ENCODE measurements at regions not wholly inside any gene's neighbourhood (a gene's known extent, or its start where the extent isn't known, plus 50 kb on each side); places are given as distances from the start of the nearest gene placed in this dataset.
"Not testable (repeated sequence)": the region's sequence is repeated elsewhere in the genome, so short reads cannot be mapped to it uniquely, and the experiment has no call there.

- Histone ChIP-seq H3K4me3 (ENCODE audit: low read depth, low read length, poor library complexity, severe bottlenecking) (no peak overlapping the region), H4K20me1 (ENCODE audit: insufficient read depth, low read length) (no peaks in the 10 kb centered on the region), H3K36me3 (ENCODE audit: insufficient read depth, low read length) (no peaks in the 10 kb centered on the region), H3K9me2 (ENCODE audit: insufficient read depth, low read length) (no peaks in the 10 kb centered on the region), H3K79me2 (ENCODE audit: insufficient read depth, low read depth, low read length) (no peaks in the 10 kb centered on the region), H3K9me3 (ENCODE audit: low read length) (no peaks in the 10 kb centered on the region), H3K4me2 (ENCODE audit: low read length) (no peak overlapping the region), H3K4me1 (ENCODE audit: insufficient read depth, low read length, poor library complexity, severe bottlenecking) (no peaks in the 10 kb centered on the region), H3K27ac (ENCODE audit: low read depth, low read length, poor library complexity, severe bottlenecking) (no peak overlapping the region), H2AFZ (ENCODE audit: low read length) (no peak overlapping the region)
- TF ChIP-seq EZH2phosphoT487 (IDR thresholded peaks at IDR 0.05; ENCODE audit: borderline replicate concordance, low read depth, low read length) (no peak), CTCF (conservative IDR thresholded peaks at IDR 0.05; ENCODE audit: low read length) (peak; percentile 85)
- POLR2A ChIA-PET: interaction anchor here (0.6 kb wide), 1 partner anchor 1534 kb away, joined by 3 read pairs; no protein-coding TSS in a partner anchor
- intact Hi-C loops (cut with micrococcal nuclease; ENCODE audit: unreplicated experiment): no loop called here
- CTCF ChIA-PET (ENCODE audit: unreplicated experiment): interaction anchor here (0.7 kb wide), 1 partner anchor 314 kb away, joined by 4 read pairs; no protein-coding TSS in a partner anchor
- BruUV-seq (replicated peaks): no TSS peak
- peak; percentile 36 for DNase-seq (ENCODE audit: low spot score)
Measured at GRCh38 chr5:102681403-102681983, 73.6 kb upstream of the PAM start.

- BruUV-seq (replicated peaks): no TSS peak
- CTCF ChIA-PET (ENCODE audit: unreplicated experiment): no interaction called here
Measured at GRCh38 chr5:102682101-102682647, 72.9 kb upstream of the PAM start.

GRCh38 chr5:102688076-102688475, 67.0 kb upstream of the PAM start:
- BruUV-seq (replicated peaks); DNase-seq (ENCODE audit: low spot score); H3K9me3 ChIP-seq (ENCODE audit: low read length); H3K9me2 ChIP-seq (ENCODE audit: insufficient read depth, low read length); H3K79me2 ChIP-seq (ENCODE audit: insufficient read depth, low read depth, low read length); H2AFZ ChIP-seq (ENCODE audit: low read length); POLR2A ChIA-PET; CTCF ChIA-PET (ENCODE audit: unreplicated experiment); H3K27ac ChIP-seq (ENCODE audit: low read depth, low read length, poor library complexity, severe bottlenecking); H3K36me3 ChIP-seq (ENCODE audit: insufficient read depth, low read length); H4K20me1 ChIP-seq (ENCODE audit: insufficient read depth, low read length); H3K4me1 ChIP-seq (ENCODE audit: insufficient read depth, low read length, poor library complexity, severe bottlenecking); intact Hi-C loops (cut with micrococcal nuclease; ENCODE audit: unreplicated experiment); H3K4me2 ChIP-seq (ENCODE audit: low read length); H3K4me3 ChIP-seq (ENCODE audit: low read depth, low read length, poor library complexity, severe bottlenecking): not testable (repeated sequence)

More at GRCh38 chr5:102682101-102682647, 72.9 kb upstream of the PAM start:
- POLR2A ChIA-PET: no interaction called here
- Histone ChIP-seq H4K20me1 (ENCODE audit: insufficient read depth, low read length) (no peaks in the 10 kb centered on the region), H3K79me2 (ENCODE audit: insufficient read depth, low read depth, low read length) (no peaks in the 10 kb centered on the region), H3K27ac (ENCODE audit: low read depth, low read length, poor library complexity, severe bottlenecking) (no peak overlapping the region), H3K9me3 (ENCODE audit: low read length) (no peaks in the 10 kb centered on the region), H3K4me1 (ENCODE audit: insufficient read depth, low read length, poor library complexity, severe bottlenecking) (no peaks in the 10 kb centered on the region), H3K36me3 (ENCODE audit: insufficient read depth, low read length) (no peaks in the 10 kb centered on the region), H3K4me3 (ENCODE audit: low read depth, low read length, poor library complexity, severe bottlenecking) (no peak overlapping the region), H3K4me2 (ENCODE audit: low read length) (no peak overlapping the region), H3K9me2 (ENCODE audit: insufficient read depth, low read length) (no peaks in the 10 kb centered on the region), H2AFZ (ENCODE audit: low read length) (no peak overlapping the region)
- no peak for TF ChIP-seq CTCF (conservative IDR thresholded peaks at IDR 0.05; ENCODE audit: low read length)
- no peak for TF ChIP-seq EZH2phosphoT487 (IDR thresholded peaks at IDR 0.05; ENCODE audit: borderline replicate concordance, low read depth, low read length)
- intact Hi-C loops (cut with micrococcal nuclease; ENCODE audit: unreplicated experiment): no loop called here
- no peak for DNase-seq (ENCODE audit: low spot score)

GRCh38 chr5:102688581-102689342, 66.3 kb upstream of the PAM start:
- H3K4me1 ChIP-seq (ENCODE audit: insufficient read depth, low read length, poor library complexity, severe bottlenecking); intact Hi-C loops (cut with micrococcal nuclease; ENCODE audit: unreplicated experiment); H3K79me2 ChIP-seq (ENCODE audit: insufficient read depth, low read depth, low read length); BruUV-seq (replicated peaks); H3K36me3 ChIP-seq (ENCODE audit: insufficient read depth, low read length); H3K4me2 ChIP-seq (ENCODE audit: low read length); H2AFZ ChIP-seq (ENCODE audit: low read length); H3K27ac ChIP-seq (ENCODE audit: low read depth, low read length, poor library complexity, severe bottlenecking); POLR2A ChIA-PET; DNase-seq (ENCODE audit: low spot score); H3K4me3 ChIP-seq (ENCODE audit: low read depth, low read length, poor library complexity, severe bottlenecking); H4K20me1 ChIP-seq (ENCODE audit: insufficient read depth, low read length); H3K9me2 ChIP-seq (ENCODE audit: insufficient read depth, low read length); CTCF ChIA-PET (ENCODE audit: unreplicated experiment); H3K9me3 ChIP-seq (ENCODE audit: low read length): not testable (repeated sequence)

All from OCI-LY7 (cell line).